ENCODE measurements at regions not wholly inside any gene's neighbourhood (a gene's known extent, or its start where the extent isn't known, plus 50 kb on each side); places are given as distances from the start of the nearest gene placed in this dataset.

DNA sequence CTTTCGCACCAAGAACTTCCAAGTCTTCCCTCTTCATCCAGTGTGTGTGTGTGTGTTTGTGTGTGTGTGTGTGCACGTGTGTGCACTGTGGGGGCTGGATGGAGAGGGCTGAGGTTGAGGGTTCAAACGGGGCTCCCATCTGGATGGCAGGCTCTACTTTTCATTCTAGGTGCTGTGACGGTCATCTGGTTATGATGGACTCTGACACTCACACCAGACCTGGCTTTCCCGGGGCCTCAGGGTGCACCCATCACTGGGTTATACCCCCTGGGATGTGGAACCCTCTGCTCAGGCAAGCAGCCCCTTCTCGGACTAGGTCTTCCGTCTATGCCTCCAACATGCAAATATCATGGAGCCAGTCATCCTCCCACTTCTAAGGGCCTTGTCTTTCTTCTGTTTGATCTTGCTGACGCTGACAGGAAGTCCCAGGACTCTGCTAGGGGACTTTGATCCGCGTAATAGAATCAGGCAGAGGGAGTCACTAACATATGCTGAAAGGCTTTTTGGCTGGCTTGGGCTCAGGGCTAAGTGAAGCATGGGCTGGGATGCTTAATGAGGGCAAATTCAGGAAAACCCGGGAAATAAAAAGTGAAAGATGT lies 313.6 kb downstream of the CDC5L start:
- TF ChIP-seq EZH2phosphoT487 (IDR thresholded peaks at IDR 0.05; ENCODE audit: borderline replicate concordance, low read depth, low read length) (no peak), CTCF (conservative IDR thresholded peaks at IDR 0.05; ENCODE audit: low read length) (no peak)
